ENCODE measurements at regions not wholly inside any gene's neighbourhood (a gene's known extent, or its start where the extent isn't known, plus 50 kb on each side); places are given as distances from the start of the nearest gene placed in this dataset.

DNA sequence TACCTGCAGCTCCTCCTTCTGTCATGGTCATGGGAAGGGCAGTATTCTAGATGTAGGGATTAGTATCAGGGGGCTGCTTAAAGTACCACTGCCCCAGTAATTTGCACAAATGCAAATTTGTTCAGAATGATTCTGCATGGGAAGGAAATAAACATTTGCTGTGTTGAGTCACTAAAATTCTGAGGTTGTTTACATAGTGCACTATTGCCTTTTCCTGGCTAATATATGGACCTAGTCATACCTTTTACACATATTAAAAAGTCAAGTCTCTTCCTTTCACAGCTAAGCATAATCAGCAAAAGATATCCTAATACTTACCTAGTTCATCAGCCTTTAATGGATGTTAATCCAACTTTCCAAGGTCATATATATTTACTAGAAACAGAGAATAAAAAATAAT, 746.4 kb upstream of the NR2F2 start:
- H3K4me1 ChIP-seq (ENCODE audit: insufficient read depth, low read length, poor library complexity, severe bottlenecking), result no peaks in the 10 kb centered on the region
- ChIA-PET CTCF (no interaction called here), POLR2A (ENCODE audit: low non-redundant PET) (no interaction called here)
- TF ChIP-seq, protein P1, sequence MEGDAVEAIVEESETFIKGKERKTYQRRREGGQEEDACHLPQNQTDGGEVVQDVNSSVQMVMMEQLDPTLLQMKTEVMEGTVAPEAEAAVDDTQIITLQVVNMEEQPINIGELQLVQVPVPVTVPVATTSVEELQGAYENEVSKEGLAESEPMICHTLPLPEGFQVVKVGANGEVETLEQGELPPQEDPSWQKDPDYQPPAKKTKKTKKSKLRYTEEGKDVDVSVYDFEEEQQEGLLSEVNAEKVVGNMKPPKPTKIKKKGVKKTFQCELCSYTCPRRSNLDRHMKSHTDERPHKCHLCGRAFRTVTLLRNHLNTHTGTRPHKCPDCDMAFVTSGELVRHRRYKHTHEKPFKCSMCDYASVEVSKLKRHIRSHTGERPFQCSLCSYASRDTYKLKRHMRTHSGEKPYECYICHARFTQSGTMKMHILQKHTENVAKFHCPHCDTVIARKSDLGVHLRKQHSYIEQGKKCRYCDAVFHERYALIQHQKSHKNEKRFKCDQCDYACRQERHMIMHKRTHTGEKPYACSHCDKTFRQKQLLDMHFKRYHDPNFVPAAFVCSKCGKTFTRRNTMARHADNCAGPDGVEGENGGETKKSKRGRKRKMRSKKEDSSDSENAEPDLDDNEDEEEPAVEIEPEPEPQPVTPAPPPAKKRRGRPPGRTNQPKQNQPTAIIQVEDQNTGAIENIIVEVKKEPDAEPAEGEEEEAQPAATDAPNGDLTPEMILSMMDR (conservative IDR thresholded peaks at IDR 0.05; ENCODE audit: low read depth, low read length), result no peak
- no peak for TF ChIP-seq EZH2 (IDR thresholded peaks at IDR 0.05; ENCODE audit: borderline replicate concordance, low read depth, low read length, poor library complexity, severe bottlenecking)
- H3K4me3 ChIP-seq (ENCODE audit: low read depth, low read length, poor library complexity, severe bottlenecking), result no peak overlapping the region
- no peak overlapping the region for H3K27ac ChIP-seq (ENCODE audit: low read depth, low read length, poor library complexity, severe bottlenecking)
- no peak for DNase-seq (ENCODE audit: low spot score)
- H3K27me3 ChIP-seq (replicated peaks; ENCODE audit: insufficient read depth, low read depth, low read length, poor library complexity), result no peaks in the 10 kb centered on the region
- H3K36me3 ChIP-seq (ENCODE audit: insufficient read depth, low read length, poor library complexity, severe bottlenecking), result no peaks in the 10 kb centered on the region
- no peaks in the 10 kb centered on the region for H3K9me3 ChIP-seq (ENCODE audit: low read depth, low read length, poor library complexity, severe bottlenecking)
- intact Hi-C loops (cut with micrococcal nuclease; ENCODE audit: unreplicated experiment), result no loop called here
- BruUV-seq (replicated peaks), result no TSS peak

GRCh38 chr15:95588056-95588455, 742.4 kb upstream of the NR2F2 start:
- intact Hi-C loops (cut with micrococcal nuclease; ENCODE audit: unreplicated experiment), result no loop called here
- ChIA-PET CTCF (no interaction called here), POLR2A (ENCODE audit: low non-redundant PET) (no interaction called here)
- H3K36me3 ChIP-seq (ENCODE audit: insufficient read depth, low read length, poor library complexity, severe bottlenecking), result no peaks in the 10 kb centered on the region
- no peak for DNase-seq (ENCODE audit: low spot score)
- TF ChIP-seq, protein P1 (conservative IDR thresholded peaks at IDR 0.05; ENCODE audit: low read depth, low read length), result no peak
- TF ChIP-seq EZH2 (IDR thresholded peaks at IDR 0.05; ENCODE audit: borderline replicate concordance, low read depth, low read length, poor library complexity, severe bottlenecking), result no peak
- no peaks in the 10 kb centered on the region for H3K27me3 ChIP-seq (replicated peaks; ENCODE audit: insufficient read depth, low read depth, low read length, poor library complexity)
- no peak overlapping the region for H3K4me3 ChIP-seq (ENCODE audit: low read depth, low read length, poor library complexity, severe bottlenecking)
- H3K4me1 ChIP-seq (ENCODE audit: insufficient read depth, low read length, poor library complexity, severe bottlenecking), result no peaks in the 10 kb centered on the region
- H3K27ac ChIP-seq (ENCODE audit: low read depth, low read length, poor library complexity, severe bottlenecking), result no peak overlapping the region
- H3K9me3 ChIP-seq (ENCODE audit: low read depth, low read length, poor library complexity, severe bottlenecking), result no peaks in the 10 kb centered on the region
- no TSS peak for BruUV-seq (replicated peaks)

DNA sequence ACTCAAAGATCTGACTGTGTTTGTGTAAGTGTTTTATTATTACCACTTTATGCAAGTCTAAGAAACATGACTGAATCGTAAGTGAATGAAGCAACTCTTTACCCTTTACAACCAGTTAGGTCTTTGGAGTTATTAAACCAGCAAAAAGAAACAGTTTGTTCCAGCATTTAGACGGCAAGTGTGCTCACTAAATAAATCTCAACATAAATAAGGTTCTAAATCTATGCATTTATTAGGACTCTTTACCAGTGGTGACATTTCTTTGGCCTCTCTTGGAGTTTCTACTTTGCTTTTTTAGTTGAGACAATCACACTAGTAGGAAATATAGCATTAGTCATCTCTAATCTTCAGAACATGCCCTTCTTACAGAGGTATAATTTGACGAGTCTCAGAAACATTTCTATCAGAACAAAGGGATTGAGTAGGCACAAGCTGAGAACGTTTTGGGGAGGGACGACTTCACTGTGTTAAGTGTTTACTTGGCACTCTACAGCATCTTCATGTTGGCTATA, 739.9 kb upstream of the NR2F2 start:
- peak; percentile 35 for DNase-seq (ENCODE audit: low spot score)
- Histone ChIP-seq H3K27ac (ENCODE audit: low read depth, low read length, poor library complexity, severe bottlenecking) (no peak overlapping the region), H3K36me3 (ENCODE audit: insufficient read depth, low read length, poor library complexity, severe bottlenecking) (no peaks in the 10 kb centered on the region), H3K4me3 (ENCODE audit: low read depth, low read length, poor library complexity, severe bottlenecking) (no peak overlapping the region), H3K4me1 (ENCODE audit: insufficient read depth, low read length, poor library complexity, severe bottlenecking) (no peaks in the 10 kb centered on the region), H3K9me3 (ENCODE audit: low read depth, low read length, poor library complexity, severe bottlenecking) (no peaks in the 10 kb centered on the region), H3K27me3 (replicated peaks; ENCODE audit: insufficient read depth, low read depth, low read length, poor library complexity) (no peaks in the 10 kb centered on the region)
- no TSS peak for BruUV-seq (replicated peaks)
- intact Hi-C loops (cut with micrococcal nuclease; ENCODE audit: unreplicated experiment), result no loop called here
- TF ChIP-seq EZH2 (IDR thresholded peaks at IDR 0.05; ENCODE audit: borderline replicate concordance, low read depth, low read length, poor library complexity, severe bottlenecking), result no peak
- TF ChIP-seq, protein P1 (conservative IDR thresholded peaks at IDR 0.05; ENCODE audit: low read depth, low read length), result no peak
- ChIA-PET CTCF (no interaction called here), POLR2A (ENCODE audit: low non-redundant PET) (no interaction called here)
